Activated CD8-positive, alpha-beta memory T cell treated with anti-CD3 and anti-CD28 coated beads, Interleukin-2, amount 50 U/mL, for 4 hours (primary cell): ENCODE measurements at regions not wholly inside any gene's neighbourhood (a gene's known extent, or its start where the extent isn't known, plus 50 kb on each side); places are given as distances from the start of the nearest gene placed in this dataset.
"Not testable (repeated sequence)": the region's sequence is repeated elsewhere in the genome, so short reads cannot be mapped to it uniquely, and the experiment has no call there.

Experiments used
- DNase-seq: peaks from one replicate; pipeline ENCODE4 v3.0.0-alpha.2; 2020

- DNase-seq = no peak
Observed at GRCh38 chr2:40964509-40965250, 512.8 kb upstream of the SLC8A1 start.

- DNase-seq = no peak
Observed at GRCh38 chr2:40967451-40967850, 515.6 kb upstream of the SLC8A1 start.

GRCh38 chr2:40975151-40975550, 523.3 kb upstream of the SLC8A1 start:
- DNase-seq = no peak

- DNase-seq = no peak
Observed at GRCh38 chr2:40997362-40997761, 545.5 kb upstream of the SLC8A1 start.

GRCh38 chr2:41000374-41000773, 548.5 kb upstream of the SLC8A1 start:
- no peak for DNase-seq

GRCh38 chr2:41000906-41001305, 549.0 kb upstream of the SLC8A1 start:
- DNase-seq = no peak

- DNase-seq = no peak
Observed at GRCh38 chr2:41004700-41005099, 552.8 kb upstream of the SLC8A1 start.

GRCh38 chr2:41020358-41020757, 568.5 kb upstream of the SLC8A1 start:
- no peak for DNase-seq

GRCh38 chr2:41024816-41025215, 572.9 kb upstream of the SLC8A1 start:
- no peak for DNase-seq

- DNase-seq = no peak
Observed at GRCh38 chr2:41026613-41027012, 574.7 kb upstream of the SLC8A1 start.

GRCh38 chr2:41027095-41027494, 575.2 kb upstream of the SLC8A1 start:
- no peak for DNase-seq

- no peak for DNase-seq
Observed at GRCh38 chr2:41031282-41031681, 579.4 kb upstream of the SLC8A1 start.

- DNase-seq = no peak
Observed at GRCh38 chr2:41032715-41033114, 580.8 kb upstream of the SLC8A1 start.

- DNase-seq = no peak
Observed at GRCh38 chr2:41033127-41033526, 581.2 kb upstream of the SLC8A1 start.

GRCh38 chr2:41038408-41038807, 586.5 kb upstream of the SLC8A1 start:
- DNase-seq = no peak

- DNase-seq = not testable (repeated sequence)
Observed at GRCh38 chr2:41039750-41040149, 587.9 kb upstream of the SLC8A1 start.

- no peak for DNase-seq
Observed at GRCh38 chr2:41040782-41041520, 589.1 kb upstream of the SLC8A1 start.

- DNase-seq = no peak
Observed at GRCh38 chr2:41042343-41042742, 590.5 kb upstream of the SLC8A1 start.

- DNase-seq = no peak
Observed at GRCh38 chr2:41061356-41061755, 609.5 kb upstream of the SLC8A1 start.

- no peak for DNase-seq
Observed at GRCh38 chr2:41062336-41062735, 610.4 kb upstream of the SLC8A1 start.

GRCh38 chr2:41066168-41066567, 614.3 kb upstream of the SLC8A1 start:
- DNase-seq = no peak

- DNase-seq = no peak
Observed at GRCh38 chr2:41068740-41069139, 616.9 kb upstream of the SLC8A1 start.

GRCh38 chr2:41078341-41078740, 626.5 kb upstream of the SLC8A1 start:
- DNase-seq = no peak

GRCh38 chr2:41079011-41079410, 627.1 kb upstream of the SLC8A1 start:
- no peak for DNase-seq

- DNase-seq = no peak
Observed at GRCh38 chr2:41084321-41084720, 632.4 kb upstream of the SLC8A1 start.
